ENCODE measurements at regions not wholly inside any gene's neighbourhood (a gene's known extent, or its start where the extent isn't known, plus 50 kb on each side); places are given as distances from the start of the nearest gene placed in this dataset.

DNA sequence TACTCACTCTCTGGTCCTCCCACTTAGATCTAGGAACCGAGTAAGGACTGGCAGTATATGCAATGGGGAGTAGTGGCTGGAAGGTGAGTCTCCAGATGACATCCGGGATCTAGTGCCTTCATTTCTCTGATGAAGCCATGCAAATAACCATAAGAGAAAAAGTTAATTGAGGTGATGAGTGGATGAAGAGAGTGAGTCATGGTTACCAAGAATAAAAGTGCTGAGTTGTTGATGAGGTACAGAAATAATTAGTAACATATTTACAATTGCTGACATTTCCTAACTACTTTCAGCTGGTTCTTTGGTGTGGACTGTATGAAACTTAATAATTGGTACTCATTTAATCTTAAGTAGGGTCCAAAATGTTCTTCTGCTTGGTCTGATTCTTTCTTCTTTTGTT lies 146.7 kb upstream of the PITX2 start (continued):
- TF ChIP-seq, protein P1, sequence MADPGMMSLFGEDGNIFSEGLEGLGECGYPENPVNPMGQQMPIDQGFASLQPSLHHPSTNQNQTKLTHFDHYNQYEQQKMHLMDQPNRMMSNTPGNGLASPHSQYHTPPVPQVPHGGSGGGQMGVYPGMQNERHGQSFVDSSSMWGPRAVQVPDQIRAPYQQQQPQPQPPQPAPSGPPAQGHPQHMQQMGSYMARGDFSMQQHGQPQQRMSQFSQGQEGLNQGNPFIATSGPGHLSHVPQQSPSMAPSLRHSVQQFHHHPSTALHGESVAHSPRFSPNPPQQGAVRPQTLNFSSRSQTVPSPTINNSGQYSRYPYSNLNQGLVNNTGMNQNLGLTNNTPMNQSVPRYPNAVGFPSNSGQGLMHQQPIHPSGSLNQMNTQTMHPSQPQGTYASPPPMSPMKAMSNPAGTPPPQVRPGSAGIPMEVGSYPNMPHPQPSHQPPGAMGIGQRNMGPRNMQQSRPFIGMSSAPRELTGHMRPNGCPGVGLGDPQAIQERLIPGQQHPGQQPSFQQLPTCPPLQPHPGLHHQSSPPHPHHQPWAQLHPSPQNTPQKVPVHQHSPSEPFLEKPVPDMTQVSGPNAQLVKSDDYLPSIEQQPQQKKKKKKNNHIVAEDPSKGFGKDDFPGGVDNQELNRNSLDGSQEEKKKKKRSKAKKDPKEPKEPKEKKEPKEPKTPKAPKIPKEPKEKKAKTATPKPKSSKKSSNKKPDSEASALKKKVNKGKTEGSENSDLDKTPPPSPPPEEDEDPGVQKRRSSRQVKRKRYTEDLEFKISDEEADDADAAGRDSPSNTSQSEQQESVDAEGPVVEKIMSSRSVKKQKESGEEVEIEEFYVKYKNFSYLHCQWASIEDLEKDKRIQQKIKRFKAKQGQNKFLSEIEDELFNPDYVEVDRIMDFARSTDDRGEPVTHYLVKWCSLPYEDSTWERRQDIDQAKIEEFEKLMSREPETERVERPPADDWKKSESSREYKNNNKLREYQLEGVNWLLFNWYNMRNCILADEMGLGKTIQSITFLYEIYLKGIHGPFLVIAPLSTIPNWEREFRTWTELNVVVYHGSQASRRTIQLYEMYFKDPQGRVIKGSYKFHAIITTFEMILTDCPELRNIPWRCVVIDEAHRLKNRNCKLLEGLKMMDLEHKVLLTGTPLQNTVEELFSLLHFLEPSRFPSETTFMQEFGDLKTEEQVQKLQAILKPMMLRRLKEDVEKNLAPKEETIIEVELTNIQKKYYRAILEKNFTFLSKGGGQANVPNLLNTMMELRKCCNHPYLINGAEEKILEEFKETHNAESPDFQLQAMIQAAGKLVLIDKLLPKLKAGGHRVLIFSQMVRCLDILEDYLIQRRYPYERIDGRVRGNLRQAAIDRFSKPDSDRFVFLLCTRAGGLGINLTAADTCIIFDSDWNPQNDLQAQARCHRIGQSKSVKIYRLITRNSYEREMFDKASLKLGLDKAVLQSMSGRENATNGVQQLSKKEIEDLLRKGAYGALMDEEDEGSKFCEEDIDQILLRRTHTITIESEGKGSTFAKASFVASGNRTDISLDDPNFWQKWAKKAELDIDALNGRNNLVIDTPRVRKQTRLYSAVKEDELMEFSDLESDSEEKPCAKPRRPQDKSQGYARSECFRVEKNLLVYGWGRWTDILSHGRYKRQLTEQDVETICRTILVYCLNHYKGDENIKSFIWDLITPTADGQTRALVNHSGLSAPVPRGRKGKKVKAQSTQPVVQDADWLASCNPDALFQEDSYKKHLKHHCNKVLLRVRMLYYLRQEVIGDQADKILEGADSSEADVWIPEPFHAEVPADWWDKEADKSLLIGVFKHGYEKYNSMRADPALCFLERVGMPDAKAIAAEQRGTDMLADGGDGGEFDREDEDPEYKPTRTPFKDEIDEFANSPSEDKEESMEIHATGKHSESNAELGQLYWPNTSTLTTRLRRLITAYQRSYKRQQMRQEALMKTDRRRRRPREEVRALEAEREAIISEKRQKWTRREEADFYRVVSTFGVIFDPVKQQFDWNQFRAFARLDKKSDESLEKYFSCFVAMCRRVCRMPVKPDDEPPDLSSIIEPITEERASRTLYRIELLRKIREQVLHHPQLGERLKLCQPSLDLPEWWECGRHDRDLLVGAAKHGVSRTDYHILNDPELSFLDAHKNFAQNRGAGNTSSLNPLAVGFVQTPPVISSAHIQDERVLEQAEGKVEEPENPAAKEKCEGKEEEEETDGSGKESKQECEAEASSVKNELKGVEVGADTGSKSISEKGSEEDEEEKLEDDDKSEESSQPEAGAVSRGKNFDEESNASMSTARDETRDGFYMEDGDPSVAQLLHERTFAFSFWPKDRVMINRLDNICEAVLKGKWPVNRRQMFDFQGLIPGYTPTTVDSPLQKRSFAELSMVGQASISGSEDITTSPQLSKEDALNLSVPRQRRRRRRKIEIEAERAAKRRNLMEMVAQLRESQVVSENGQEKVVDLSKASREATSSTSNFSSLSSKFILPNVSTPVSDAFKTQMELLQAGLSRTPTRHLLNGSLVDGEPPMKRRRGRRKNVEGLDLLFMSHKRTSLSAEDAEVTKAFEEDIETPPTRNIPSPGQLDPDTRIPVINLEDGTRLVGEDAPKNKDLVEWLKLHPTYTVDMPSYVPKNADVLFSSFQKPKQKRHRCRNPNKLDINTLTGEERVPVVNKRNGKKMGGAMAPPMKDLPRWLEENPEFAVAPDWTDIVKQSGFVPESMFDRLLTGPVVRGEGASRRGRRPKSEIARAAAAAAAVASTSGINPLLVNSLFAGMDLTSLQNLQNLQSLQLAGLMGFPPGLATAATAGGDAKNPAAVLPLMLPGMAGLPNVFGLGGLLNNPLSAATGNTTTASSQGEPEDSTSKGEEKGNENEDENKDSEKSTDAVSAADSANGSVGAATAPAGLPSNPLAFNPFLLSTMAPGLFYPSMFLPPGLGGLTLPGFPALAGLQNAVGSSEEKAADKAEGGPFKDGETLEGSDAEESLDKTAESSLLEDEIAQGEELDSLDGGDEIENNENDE (IDR thresholded peaks at IDR 0.05; ENCODE audit: insufficient replicate concordance, low read length) = no peak
- TF ChIP-seq JUN (IDR thresholded peaks at IDR 0.05; ENCODE audit: low read depth, low read length) (no peak), SIX5 (IDR thresholded peaks at IDR 0.05; ENCODE audit: low read depth, low read length) (no peak), RAD21 (IDR thresholded peaks at IDR 0.05 in 1 of 2, conservative IDR thresholded peaks at IDR 0.05 in 1 of 2; ENCODE audit: low read depth in 2 of 2, low read length in 2 of 2) (no peak), CBX8 (IDR thresholded peaks at IDR 0.05; ENCODE audit: borderline replicate concordance, low read depth, low read length) (no peak), HDAC6 (IDR thresholded peaks at IDR 0.05; ENCODE audit: low read depth, low read length) (no peak), TEAD4 (IDR thresholded peaks at IDR 0.05; ENCODE audit: low read depth, low read length) (no peak), BCL11A (IDR thresholded peaks at IDR 0.05; ENCODE audit: low read depth in 2 of 2, low read length in 2 of 2) (no peak), EZH2 (IDR thresholded peaks at IDR 0.05; ENCODE audit: low read depth, low read length, severe bottlenecking) (no peak), CTBP2 (IDR thresholded peaks at IDR 0.05; ENCODE audit: borderline replicate concordance, insufficient read depth, insufficient read length, low read length) (no peak)
